ENCODE measurements at regions not wholly inside any gene's neighbourhood (a gene's known extent, or its start where the extent isn't known, plus 50 kb on each side); places are given as distances from the start of the nearest gene placed in this dataset.

DNA sequence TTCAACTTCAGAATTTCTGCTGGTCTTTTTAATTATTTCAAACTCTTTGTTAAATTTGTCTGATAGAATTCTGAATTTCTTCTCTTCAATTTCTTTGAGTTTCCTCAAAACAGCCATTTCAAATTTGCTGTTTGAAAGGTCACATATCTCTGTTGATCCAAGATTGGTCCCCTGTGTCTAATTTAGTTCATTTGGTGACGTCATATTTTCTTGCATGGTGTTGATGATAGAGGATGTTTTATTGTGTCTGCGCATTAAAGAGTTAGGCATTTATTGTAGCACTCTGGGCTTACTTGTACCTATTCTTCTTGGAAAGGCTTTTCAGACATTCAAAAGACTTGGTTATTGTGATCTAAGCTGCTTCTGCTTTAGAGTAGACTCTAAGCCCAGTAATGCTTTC, 698.4 kb upstream of the LRRTM1 start:
- Histone ChIP-seq H3K27me3 (no peaks in the 10 kb centered on the region), H3K9me3 (no peaks in the 10 kb centered on the region), H3K36me3 (no peaks in the 10 kb centered on the region), H3K4me1 (no peaks in the 10 kb centered on the region), H3K27ac (no peak overlapping the region), H3K4me3 (no peak overlapping the region)
- TF ChIP-seq, protein P1, sequence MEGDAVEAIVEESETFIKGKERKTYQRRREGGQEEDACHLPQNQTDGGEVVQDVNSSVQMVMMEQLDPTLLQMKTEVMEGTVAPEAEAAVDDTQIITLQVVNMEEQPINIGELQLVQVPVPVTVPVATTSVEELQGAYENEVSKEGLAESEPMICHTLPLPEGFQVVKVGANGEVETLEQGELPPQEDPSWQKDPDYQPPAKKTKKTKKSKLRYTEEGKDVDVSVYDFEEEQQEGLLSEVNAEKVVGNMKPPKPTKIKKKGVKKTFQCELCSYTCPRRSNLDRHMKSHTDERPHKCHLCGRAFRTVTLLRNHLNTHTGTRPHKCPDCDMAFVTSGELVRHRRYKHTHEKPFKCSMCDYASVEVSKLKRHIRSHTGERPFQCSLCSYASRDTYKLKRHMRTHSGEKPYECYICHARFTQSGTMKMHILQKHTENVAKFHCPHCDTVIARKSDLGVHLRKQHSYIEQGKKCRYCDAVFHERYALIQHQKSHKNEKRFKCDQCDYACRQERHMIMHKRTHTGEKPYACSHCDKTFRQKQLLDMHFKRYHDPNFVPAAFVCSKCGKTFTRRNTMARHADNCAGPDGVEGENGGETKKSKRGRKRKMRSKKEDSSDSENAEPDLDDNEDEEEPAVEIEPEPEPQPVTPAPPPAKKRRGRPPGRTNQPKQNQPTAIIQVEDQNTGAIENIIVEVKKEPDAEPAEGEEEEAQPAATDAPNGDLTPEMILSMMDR (IDR thresholded peaks at IDR 0.05) = no peak
- no peak for TF ChIP-seq POLR2A (IDR thresholded peaks at IDR 0.05)
- DNase-seq = no peak

DNA sequence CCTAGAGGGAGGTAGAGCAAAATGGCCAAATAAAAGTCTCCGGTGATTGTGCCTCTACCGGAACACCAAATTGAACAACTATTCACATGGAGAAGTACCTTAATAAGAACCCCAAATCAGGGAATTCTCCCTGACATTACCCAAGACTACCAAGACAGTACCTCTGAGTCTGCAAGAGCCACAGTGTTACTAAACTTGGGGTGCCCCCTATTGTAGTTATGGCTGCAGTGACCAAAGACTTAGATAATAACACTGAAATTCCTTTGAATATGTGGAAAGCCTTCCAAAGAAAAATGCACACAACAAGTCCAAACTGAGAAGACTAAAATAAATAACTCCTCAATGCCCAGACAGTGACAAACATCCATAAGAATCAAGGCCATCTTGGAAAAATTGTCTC, 682.9 kb upstream of the LRRTM1 start:
- H3K9me3 ChIP-seq = peaks cover 0 to 3% (median 0%) of the 10 kb centered on the region in 4 donors
- no peak for TF ChIP-seq POLR2A (IDR thresholded peaks at IDR 0.05)
- TF ChIP-seq, protein P1 (IDR thresholded peaks at IDR 0.05) = no peak
- no peak overlapping the region for H3K4me3 ChIP-seq
- no peak for DNase-seq
- no peak overlapping the region for H3K27ac ChIP-seq
- H3K36me3 ChIP-seq = no peaks in the 10 kb centered on the region
- no peaks in the 10 kb centered on the region for H3K4me1 ChIP-seq
- H3K27me3 ChIP-seq = no peaks in the 10 kb centered on the region

DNA sequence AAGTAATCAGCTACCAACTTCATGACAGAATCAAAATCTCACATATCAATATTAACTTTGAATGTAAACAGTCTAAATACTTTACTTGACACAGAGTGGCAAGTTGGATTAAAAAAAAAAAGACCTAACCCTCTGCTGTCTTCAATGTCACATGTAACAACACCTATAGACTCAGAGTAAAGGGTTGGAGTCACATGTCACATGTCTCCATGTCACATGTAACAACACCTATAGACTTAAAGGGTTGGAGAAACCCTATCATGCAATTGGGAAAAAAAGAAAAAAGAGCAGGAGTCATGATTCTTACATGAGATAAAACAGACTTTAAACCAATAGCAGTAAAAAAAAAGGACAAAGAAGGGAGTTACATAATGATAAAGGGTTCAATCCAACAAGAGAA, 665.3 kb upstream of the LRRTM1 start:
- H3K27me3 ChIP-seq = no peaks in the 10 kb centered on the region
- H3K9me3 ChIP-seq = no peaks in the 10 kb centered on the region

DNA sequence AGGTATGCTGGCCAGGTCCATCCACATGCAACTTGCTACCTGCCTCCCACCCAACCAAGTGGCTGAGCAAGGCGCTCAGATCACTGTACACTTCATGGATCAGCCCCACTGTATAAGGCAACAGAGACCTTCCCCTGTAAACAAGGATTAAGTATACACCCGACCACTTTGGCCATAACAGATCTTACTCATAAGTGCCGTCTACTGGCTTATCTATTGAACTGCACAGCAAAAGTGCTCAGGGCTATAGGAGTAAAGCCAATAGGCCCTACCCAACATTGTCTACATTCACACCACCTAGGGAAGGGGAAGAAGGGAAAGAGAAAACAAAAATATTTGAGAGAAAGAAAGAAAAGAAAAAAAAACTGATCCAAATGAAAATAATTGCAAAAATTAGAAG, 663.9 kb upstream of the LRRTM1 start:
- Histone ChIP-seq H3K36me3 (no peaks in the 10 kb centered on the region), H3K27me3 (no peaks in the 10 kb centered on the region), H3K27ac (no peak overlapping the region), H3K4me3 (no peak overlapping the region), H3K4me1 (no peaks in the 10 kb centered on the region), H3K9me3 (no peaks in the 10 kb centered on the region)
- no peak for DNase-seq
- TF ChIP-seq, protein P1 (IDR thresholded peaks at IDR 0.05) = no peak
- no peak for TF ChIP-seq POLR2A (IDR thresholded peaks at IDR 0.05)

More for the DNA sequence above, 665.3 kb upstream of the LRRTM1 start:
- no peak for DNase-seq
- Histone ChIP-seq H3K36me3 (no peaks in the 10 kb centered on the region), H3K4me1 (no peaks in the 10 kb centered on the region), H3K4me3 (no peak overlapping the region), H3K27ac (no peak overlapping the region)
- TF ChIP-seq, protein P1 (IDR thresholded peaks at IDR 0.05) = no peak
- no peak for TF ChIP-seq POLR2A (IDR thresholded peaks at IDR 0.05)

DNA sequence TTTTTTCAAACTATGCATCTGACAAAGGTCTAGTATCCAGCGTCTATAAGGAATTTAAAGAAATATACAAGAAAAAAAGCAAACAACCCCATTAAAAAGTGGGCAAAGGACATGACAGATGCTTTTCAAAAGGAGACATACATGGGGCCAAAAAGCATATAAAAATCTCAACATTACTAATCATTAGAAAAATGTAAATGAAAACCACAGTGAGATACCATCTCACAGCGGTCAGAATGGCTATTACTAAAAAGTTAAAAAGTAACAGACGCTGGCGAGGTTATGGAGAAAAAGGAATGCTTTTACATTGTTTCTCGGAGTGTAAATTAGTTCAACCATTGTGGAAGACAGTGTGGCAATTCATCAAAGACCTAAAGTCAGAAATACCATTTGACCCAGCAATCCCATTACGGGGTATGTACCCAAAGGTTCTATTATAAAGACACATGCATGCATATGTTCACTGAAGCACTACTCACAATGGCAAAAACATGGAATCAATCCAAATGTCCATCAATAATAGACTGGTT, 643.1 kb upstream of the LRRTM1 start:
- no peaks in the 10 kb centered on the region for H3K4me1 ChIP-seq
- H3K27ac ChIP-seq = no peak overlapping the region
- H3K9me3 ChIP-seq = no peaks in the 10 kb centered on the region
- H3K4me3 ChIP-seq = no peak overlapping the region
- TF ChIP-seq, protein P1 (IDR thresholded peaks at IDR 0.05) = no peak
- no peak for TF ChIP-seq POLR2A (IDR thresholded peaks at IDR 0.05)
- H3K36me3 ChIP-seq = no peaks in the 10 kb centered on the region
- no peaks in the 10 kb centered on the region for H3K27me3 ChIP-seq
- no peak for DNase-seq

DNA sequence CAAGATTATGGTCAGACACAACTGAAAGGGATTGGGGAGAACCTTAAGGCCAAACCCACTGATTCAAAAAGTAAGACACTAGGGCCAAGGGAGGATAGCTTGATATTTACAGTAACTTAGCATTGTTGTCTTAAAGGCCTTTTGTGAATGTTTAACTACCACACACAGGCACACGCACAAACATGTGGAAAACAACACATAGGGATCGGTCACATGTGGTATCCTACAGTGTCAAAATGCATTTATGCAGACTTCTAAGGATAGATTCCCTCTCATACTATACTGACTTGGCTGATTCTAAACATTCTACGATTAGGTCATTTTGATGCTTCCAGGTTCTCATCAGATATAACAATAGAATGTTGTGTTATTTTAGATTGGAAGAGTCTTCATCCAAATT, 638.9 kb upstream of the LRRTM1 start:
- Histone ChIP-seq H3K4me3 (no peak overlapping the region), H3K27ac (no peak overlapping the region), H3K4me1 (no peaks in the 10 kb centered on the region), H3K27me3 (no peaks in the 10 kb centered on the region), H3K36me3 (no peaks in the 10 kb centered on the region), H3K9me3 (no peaks in the 10 kb centered on the region)
- no peak for DNase-seq
- TF ChIP-seq POLR2A (IDR thresholded peaks at IDR 0.05) = no peak
- TF ChIP-seq, protein P1 (IDR thresholded peaks at IDR 0.05) = no peak
